CD14-positive monocyte (primary cell): ENCODE measurements at regions not wholly inside any gene's neighbourhood (a gene's known extent, or its start where the extent isn't known, plus 50 kb on each side); places are given as distances from the start of the nearest gene placed in this dataset.

ENCODE experiments used
- DNase-seq, 3 donors: peaks; one replicate each; pipeline ENCODE4 v3.0.0-alpha.2; 2011 to 2022
- H2AFZ ChIP-seq: 2 replicates; pipeline ENCODE4 v1.6.0; 2012; ENCODE audit warnings: mild to moderate bottlenecking, low read depth, low read length, inconsistent platforms; ENCODE audit not compliant: insufficient read depth, poor library complexity, severe bottlenecking
- H3K27ac ChIP-seq, 2 donors: 1 replicate in 1 of 2; 2 replicates in 1 of 2; pipeline ENCODE4 v1.5.1; 2012 to 2013; ENCODE audit warnings: low read length in 2 of 2, control low read depth in 1 of 2, inconsistent platforms in 1 of 2, low read depth in 1 of 2, mild to moderate bottlenecking in 1 of 2
- H3K27me3 ChIP-seq, 2 donors: one replicate each; pipeline versions ENCODE4 v1.6.0 to v1.6.1; 2011 to 2013; ENCODE audit warnings: low read length in 2 of 2; ENCODE audit not compliant: control insufficient read depth in 2 of 2, insufficient read depth in 2 of 2
- H3K36me3 ChIP-seq, 2 donors: replicated peaks in 1 of 2; 1 replicate in 1 of 2; 2 replicates in 1 of 2; pipeline versions ENCODE4 v1.5.1 to v1.6.1; 2012 to 2013; ENCODE audit warnings: low read length in 2 of 2, control low read depth in 1 of 2, inconsistent platforms in 1 of 2, mild to moderate bottlenecking in 1 of 2; ENCODE audit not compliant: insufficient read depth in 2 of 2, control insufficient read depth in 1 of 2
- H3K4me1 ChIP-seq, 2 donors: 1 replicate in 1 of 2; 2 replicates in 1 of 2; pipeline versions ENCODE4 v1.5.1 to v1.6.1; 2012 to 2013; ENCODE audit warnings: low read length in 2 of 2, control low read depth in 1 of 2, inconsistent platforms in 1 of 2, mild to moderate bottlenecking in 1 of 2, moderate library complexity in 1 of 2; ENCODE audit not compliant: insufficient read depth in 2 of 2, control insufficient read depth in 1 of 2
- H3K4me2 ChIP-seq: replicated peaks from 2 replicates; pipeline ENCODE3; 2012; ENCODE audit warnings: low read length, moderate library complexity, mild to moderate bottlenecking; ENCODE audit not compliant: poor library complexity, severe bottlenecking; ENCODE audit errors: extremely low read depth
- H3K4me3 ChIP-seq, 3 experiments: fragments of 200-600 bp in 1 of 3; sonication (generic) in 1 of 3; replicated peaks in 1 of 3; 1 replicate in 2 of 3; 2 replicates in 1 of 3; pipeline ENCODE4 v1.5.1; 2011 to 2013; ENCODE audit warnings: low read length in 3 of 3, mild to moderate bottlenecking in 3 of 3, control low read depth in 2 of 3, low read depth in 2 of 3, inconsistent platforms in 1 of 3, moderate library complexity in 1 of 3
- H3K79me2 ChIP-seq: 2 replicates; pipeline ENCODE4 v1.6.0; 2012; ENCODE audit warnings: mild to moderate bottlenecking, control low read depth, inconsistent platforms, low read length, moderate library complexity; ENCODE audit not compliant: insufficient read depth
- H3K9ac ChIP-seq: 2 replicates; pipeline ENCODE4 v1.6.0; 2017; ENCODE audit warnings: low read length, mild to moderate bottlenecking; ENCODE audit not compliant: insufficient read depth, poor library complexity, severe bottlenecking
- H3K9me3 ChIP-seq, 2 donors: replicated peaks in 1 of 2; 1 replicate in 1 of 2; 2 replicates in 1 of 2; pipeline versions ENCODE4 v1.5.1 to v1.6.1; 2012 to 2013; ENCODE audit warnings: low read length in 2 of 2, control low read depth in 1 of 2; ENCODE audit not compliant: control insufficient read depth in 1 of 2, insufficient read depth in 1 of 2
- H4K20me1 ChIP-seq: 2 replicates; pipeline ENCODE4 v1.6.0; 2012; ENCODE audit warnings: mild to moderate bottlenecking, low read length, control low read depth, moderate library complexity; ENCODE audit not compliant: insufficient read depth
- H3K27ac Mint-ChIP-seq, 7 donors: one replicate each; pipeline ENCODE4 v1.8.0; 2020; ENCODE audit warnings: mild to moderate bottlenecking in 7 of 7, mixed read lengths in 7 of 7, moderate library complexity in 6 of 7, inconsistent platforms in 2 of 7
- H3K27me3 Mint-ChIP-seq, 3 donors: one replicate each; pipeline ENCODE4 v1.8.0; 2021 to 2022; ENCODE audit warnings: low read depth in 3 of 3, mild to moderate bottlenecking in 3 of 3, mixed read lengths in 3 of 3, moderate library complexity in 3 of 3, inconsistent platforms in 1 of 3
- H3K36me3 Mint-ChIP-seq, 2 donors: one replicate each; pipeline ENCODE4 v1.8.0; 2020; ENCODE audit warnings: mixed read lengths in 2 of 2, inconsistent platforms in 1 of 2, mild to moderate bottlenecking in 1 of 2
- H3K4me1 Mint-ChIP-seq: one replicate; pipeline ENCODE4 v1.8.0; 2020; ENCODE audit warnings: mild to moderate bottlenecking, mixed read lengths
- H3K4me3 Mint-ChIP-seq, 2 donors: one replicate each; pipeline ENCODE4 v1.8.0; 2020; ENCODE audit warnings: mild to moderate bottlenecking in 2 of 2, mixed read lengths in 2 of 2, moderate library complexity in 1 of 2
- H3K9me3 Mint-ChIP-seq, 7 donors: one replicate each; pipeline ENCODE4 v1.8.0; 2020 to 2022; ENCODE audit warnings: mixed read lengths in 7 of 7, mild to moderate bottlenecking in 6 of 7, moderate library complexity in 6 of 7, inconsistent platforms in 2 of 7
- WGBS: methylation state at CpG from one replicate; pipeline ENCODE4 v1.1.5; 2013; ENCODE audit warnings: missing lambda C conversion rate; ENCODE audit not compliant: insufficient coverage; 5-methylcytosine and 5-hydroxymethylcytosine counted together
- intact Hi-C, 2 donors: fragments of 100-400 bp; cut with micrococcal nuclease; formaldehyde crosslinking; loops; one replicate each; pipeline versions ENCODE4 v1.15.0 to v1.15.1; 2023
- TF ChIP-seq, protein P1 (sequence below): fragments of 200-600 bp; IDR thresholded peaks from one replicate; pipeline ENCODE4 v1.8.0; 2022; ENCODE audit warnings: antibody characterized with exemption, mild to moderate bottlenecking

DNA sequence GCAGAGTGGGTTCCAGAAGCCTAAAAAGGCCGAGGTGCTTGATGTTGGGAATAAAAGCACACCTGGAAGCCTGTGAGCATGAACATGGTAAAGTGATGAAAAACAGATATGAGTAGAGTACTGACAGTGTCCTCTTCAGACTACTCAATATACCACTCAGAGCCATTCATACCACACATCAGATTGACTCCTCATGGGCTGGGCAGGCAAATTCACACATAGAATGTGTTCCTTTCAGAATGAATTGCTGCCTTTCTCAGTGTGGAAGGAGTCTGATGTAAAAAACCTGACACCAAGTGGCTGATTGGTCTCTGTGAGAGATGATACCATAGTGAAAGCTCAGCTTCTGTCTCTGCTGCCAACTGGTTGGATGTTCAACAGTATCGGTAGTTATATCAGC is 442.7 kb downstream of the RAPGEF2 start:
- no peaks in the 10 kb centered on the region for H3K27me3 ChIP-seq
- Mint-ChIP-seq H3K9me3 (peaks cover 0 to 4% (median 0%) of the 10 kb centered on the region in 7 donors), H3K4me3 (no peak overlapping the region), H3K27ac (no peak overlapping the region), H3K36me3 (no peaks in the 10 kb centered on the region), H3K4me1 (no peaks in the 10 kb centered on the region), H3K27me3 (peaks cover 0 to 4% (median 0%) of the 10 kb centered on the region in 3 donors)
- intact Hi-C loops: no loop called here
- WGBS: 100% methylated on average over 1 of the region's 2 CpGs
- no peaks in the 10 kb centered on the region for H4K20me1 ChIP-seq
- H3K4me2 ChIP-seq: no peak overlapping the region
- H3K9me3 ChIP-seq: no peaks in the 10 kb centered on the region
- H3K9ac ChIP-seq: no peak overlapping the region
- no peak overlapping the region for H2AFZ ChIP-seq
- no peaks in the 10 kb centered on the region for H3K4me1 ChIP-seq
- H3K36me3 ChIP-seq: no peaks in the 10 kb centered on the region
- no peak overlapping the region for H3K27ac ChIP-seq
- H3K79me2 ChIP-seq: no peaks in the 10 kb centered on the region
- TF ChIP-seq, protein P1, sequence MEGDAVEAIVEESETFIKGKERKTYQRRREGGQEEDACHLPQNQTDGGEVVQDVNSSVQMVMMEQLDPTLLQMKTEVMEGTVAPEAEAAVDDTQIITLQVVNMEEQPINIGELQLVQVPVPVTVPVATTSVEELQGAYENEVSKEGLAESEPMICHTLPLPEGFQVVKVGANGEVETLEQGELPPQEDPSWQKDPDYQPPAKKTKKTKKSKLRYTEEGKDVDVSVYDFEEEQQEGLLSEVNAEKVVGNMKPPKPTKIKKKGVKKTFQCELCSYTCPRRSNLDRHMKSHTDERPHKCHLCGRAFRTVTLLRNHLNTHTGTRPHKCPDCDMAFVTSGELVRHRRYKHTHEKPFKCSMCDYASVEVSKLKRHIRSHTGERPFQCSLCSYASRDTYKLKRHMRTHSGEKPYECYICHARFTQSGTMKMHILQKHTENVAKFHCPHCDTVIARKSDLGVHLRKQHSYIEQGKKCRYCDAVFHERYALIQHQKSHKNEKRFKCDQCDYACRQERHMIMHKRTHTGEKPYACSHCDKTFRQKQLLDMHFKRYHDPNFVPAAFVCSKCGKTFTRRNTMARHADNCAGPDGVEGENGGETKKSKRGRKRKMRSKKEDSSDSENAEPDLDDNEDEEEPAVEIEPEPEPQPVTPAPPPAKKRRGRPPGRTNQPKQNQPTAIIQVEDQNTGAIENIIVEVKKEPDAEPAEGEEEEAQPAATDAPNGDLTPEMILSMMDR: no peak
- DNase-seq: no peak
- no peak overlapping the region for H3K4me3 ChIP-seq

DNA sequence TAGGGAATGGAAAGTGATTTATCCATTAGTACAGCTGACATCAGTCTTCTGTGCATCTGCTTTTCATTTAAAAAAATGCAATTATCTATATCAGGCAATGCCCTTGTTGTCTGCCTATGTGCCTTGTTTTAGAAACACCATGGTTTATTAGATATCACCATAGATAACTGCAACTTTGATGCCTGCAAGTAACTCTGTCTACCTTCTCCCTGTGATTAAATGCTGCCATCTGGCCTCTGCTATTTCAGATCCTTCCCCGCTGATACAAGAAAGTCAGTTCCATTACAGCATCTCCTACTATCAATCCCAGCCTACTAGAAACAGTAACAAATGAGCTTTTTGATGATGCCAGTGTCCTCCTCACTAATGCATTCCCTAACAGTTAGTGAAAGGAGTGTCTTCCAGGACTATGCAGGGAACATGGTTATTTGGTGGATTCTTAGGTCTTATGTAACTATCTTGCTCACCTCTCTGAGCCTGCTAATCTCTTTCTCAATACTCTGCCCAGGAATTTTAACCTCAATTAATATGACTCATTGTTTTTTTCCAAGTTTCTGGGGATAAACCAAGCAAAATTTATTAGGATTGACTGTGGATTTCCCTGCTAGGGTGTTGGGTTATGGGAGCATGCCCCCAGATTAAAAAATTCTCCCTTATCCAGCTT is 444.9 kb downstream of the RAPGEF2 start:
- H3K4me3 Mint-ChIP-seq: no peak overlapping the region
- WGBS: 100% methylated on average over 1 of the region's 1 CpG
- no peaks in the 10 kb centered on the region for H3K79me2 ChIP-seq

More for the DNA sequence above, 444.9 kb downstream of the RAPGEF2 start:
- TF ChIP-seq, protein P1: no peak
- H3K4me1 Mint-ChIP-seq: no peaks in the 10 kb centered on the region
- Histone ChIP-seq H3K4me2 (no peak overlapping the region), H3K9ac (no peak overlapping the region), H4K20me1 (no peaks in the 10 kb centered on the region), H3K4me3 (no peak overlapping the region), H3K27me3 (no peaks in the 10 kb centered on the region), H3K36me3 (no peaks in the 10 kb centered on the region), H2AFZ (no peak overlapping the region), H3K4me1 (no peaks in the 10 kb centered on the region), H3K27ac (no peak overlapping the region), H3K9me3 (no peaks in the 10 kb centered on the region)
- H3K36me3 Mint-ChIP-seq: no peaks in the 10 kb centered on the region
- intact Hi-C loops: no loop called here
- peaks cover 0 to 4% (median 0%) of the 10 kb centered on the region in 3 donors for H3K27me3 Mint-ChIP-seq
- no peak overlapping the region for H3K27ac Mint-ChIP-seq
- no peak for DNase-seq
- peaks cover 0 to 4% (median 0%) of the 10 kb centered on the region in 7 donors for H3K9me3 Mint-ChIP-seq
